SK-N-SH (cell line): ENCODE measurements at regions not wholly inside any gene's neighbourhood (a gene's known extent, or its start where the extent isn't known, plus 50 kb on each side); places are given as distances from the start of the nearest gene placed in this dataset.

ENCODE experiments used
- CTCF ChIA-PET: fragments of 300-600, 350-600 bp; formaldehyde crosslinking; extraction: SDS; loops from one replicate; lab custom pipeline; 2021; lab: Yijun Ruan, JAX
- POLR2A ChIA-PET: fragments of 350-600 bp; sonication (Branson Sonifier 250); formaldehyde crosslinking; extraction: SDS; loops from one replicate; lab custom pipeline; 2020; ENCODE audit warnings: antibody characterized with exemption, inconsistent platforms; lab: Yijun Ruan, JAX
- DNase-seq: peaks from one replicate; pipeline ENCODE4 v3.0.0; 2012
- H2AFZ ChIP-seq: fragments of 200-600 bp; sonication (generic); 2 replicates; pipeline ENCODE4 v1.8.1; 2016; ENCODE audit warnings: antibody characterized with exemption, mild to moderate bottlenecking, low read depth
- H3F3A ChIP-seq: fragments of 200-600 bp; sonication (generic); replicated peaks from 2 replicates; pipeline ENCODE3; 2016; ENCODE audit warnings: antibody characterized with exemption, mild to moderate bottlenecking; ENCODE audit not compliant: insufficient read depth
- H3K27ac ChIP-seq, 2 experiments: fragments of 200-500 bp in 1 of 2; fragments of 200-600 bp in 1 of 2; sonication (Bioruptor generic) in 1 of 2; sonication (generic), shearing (Covaris generic) in 1 of 2; 2 replicates each; pipeline versions ENCODE4 v1.5.1 to v1.6.1; 2014 to 2016; ENCODE audit warnings: low read depth in 2 of 2, inconsistent platforms in 1 of 2, low read length in 1 of 2, mild to moderate bottlenecking in 1 of 2, mixed read lengths in 1 of 2
- H3K27me3 ChIP-seq: fragments of 200-600 bp; sonication (generic), shearing (Covaris generic); 2 replicates; pipeline ENCODE4 v1.6.1; 2016; ENCODE audit warnings: mixed run types; ENCODE audit not compliant: insufficient read depth
- H3K36me3 ChIP-seq, 2 experiments: fragments of 200-500 bp in 1 of 2; fragments of 200-600 bp in 1 of 2; sonication (Bioruptor generic) in 1 of 2; sonication (generic) in 1 of 2; replicated peaks in 1 of 2; 2 replicates each; pipeline versions ENCODE3 to v1.5.1; 2014 to 2016; ENCODE audit warnings: low read length in 1 of 2, mild to moderate bottlenecking in 1 of 2; ENCODE audit not compliant: insufficient read depth in 2 of 2, control insufficient read depth in 1 of 2
- H3K4me1 ChIP-seq, 2 experiments: fragments of 200-500 bp in 1 of 2; fragments of 200-600 bp in 1 of 2; sonication (Bioruptor generic) in 1 of 2; sonication (generic), shearing (Covaris generic) in 1 of 2; 2 replicates each; pipeline versions ENCODE4 v1.5.1 to v1.6.1; 2014 to 2016; ENCODE audit warnings: low read depth in 1 of 2, low read length in 1 of 2, mixed run types in 1 of 2; ENCODE audit not compliant: insufficient read depth in 2 of 2, control insufficient read depth in 1 of 2
- H3K4me2 ChIP-seq: fragments of 200-600 bp; sonication (generic), shearing (Covaris generic); 2 replicates; pipeline ENCODE4 v1.6.1; 2017; ENCODE audit warnings: mixed run types
- H3K4me3 ChIP-seq, 2 experiments: fragments of 200-500 bp in 1 of 2; fragments of 200-600 bp in 1 of 2; sonication (Bioruptor generic) in 1 of 2; sonication (generic), shearing (Covaris generic) in 1 of 2; 2 replicates each; pipeline versions ENCODE4 v1.5.1 to v1.8.1; 2014 to 2016; ENCODE audit warnings: low read depth in 2 of 2, inconsistent platforms in 1 of 2, low read length in 1 of 2, mild to moderate bottlenecking in 1 of 2, mixed read lengths in 1 of 2, moderate library complexity in 1 of 2
- H3K79me2 ChIP-seq: fragments of 200-600 bp; sonication (generic); 2 replicates; pipeline ENCODE4 v1.8.1; 2017; ENCODE audit warnings: mild to moderate bottlenecking; ENCODE audit not compliant: insufficient read depth
- H3K9ac ChIP-seq: fragments of 200-600 bp; sonication (generic); 2 replicates; pipeline ENCODE4 v1.6.1; 2017; ENCODE audit warnings: mixed run types
- H3K9me2 ChIP-seq: fragments of 200-600 bp; sonication (generic); 2 replicates; pipeline ENCODE4 v1.6.1; 2017; ENCODE audit warnings: mixed run types
- H3K9me3 ChIP-seq: fragments of 200-600 bp; sonication (generic); 2 replicates; pipeline ENCODE4 v1.6.1; 2017; ENCODE audit warnings: mixed run types, mild to moderate bottlenecking, moderate library complexity
- H4K20me1 ChIP-seq: fragments of 200-600 bp; sonication (generic); 2 replicates; pipeline ENCODE4 v1.6.1; 2017; ENCODE audit warnings: mild to moderate bottlenecking, mixed run types; ENCODE audit not compliant: insufficient read depth
- CTCF ChIP-seq: fragments of 200-600 bp; sonication (generic); IDR thresholded peaks from 2 replicates; pipeline ENCODE4 v1.6.1; 2017; ENCODE audit warnings: antibody characterized with exemption, mild to moderate bottlenecking, moderate library complexity
- EZH2phosphoT487 ChIP-seq: fragments of 200-600 bp; sonication (generic); IDR thresholded peaks from 2 replicates; pipeline ENCODE4 v1.6.1; 2017; ENCODE audit warnings: low read depth, mixed run types, mild to moderate bottlenecking, antibody characterized with exemption, moderate library complexity, borderline replicate concordance
- FOSL2 ChIP-seq: IDR thresholded peaks from 2 replicates; pipeline ENCODE4 v1.4.0; 2012; ENCODE audit warnings: low read depth, mild to moderate bottlenecking, moderate library complexity, borderline replicate concordance
- FOXJ3 ChIP-seq: sonication (generic); formaldehyde crosslinking; IDR thresholded peaks from 2 replicates; pipeline ENCODE4 v1.5.1; 2020; ENCODE audit warnings: mild to moderate bottlenecking, missing genetic modification reagents
- GABPA ChIP-seq: IDR thresholded peaks from 2 replicates; pipeline ENCODE4 v1.4.0; 2012; ENCODE audit warnings: low read depth, mild to moderate bottlenecking
- GATA2 ChIP-seq: sonication (generic); formaldehyde crosslinking; IDR thresholded peaks from 2 replicates; pipeline ENCODE4 v1.5.0; 2020; ENCODE audit warnings: mild to moderate bottlenecking, missing genetic modification reagents
- MEF2A ChIP-seq: IDR thresholded peaks from 2 replicates; pipeline ENCODE4 v1.4.0; 2012; ENCODE audit warnings: low read depth, borderline replicate concordance
- POLR2AphosphoS5 ChIP-seq: IDR thresholded peaks from 2 replicates; pipeline ENCODE4 v1.6.1; 2012; ENCODE audit warnings: low read depth, low read length
- RCOR1 ChIP-seq: fragments of 150-350 bp; IDR thresholded peaks from 2 replicates; pipeline ENCODE4 v1.6.1; 2017; ENCODE audit warnings: antibody characterized with exemption, low read length
- REST ChIP-seq: IDR thresholded peaks from 2 replicates; pipeline ENCODE4 v1.6.1; 2012; ENCODE audit warnings: mild to moderate bottlenecking, low read depth, low read length, moderate library complexity
- RFX5 ChIP-seq: IDR thresholded peaks from 2 replicates; pipeline ENCODE4 v1.6.1; 2012; ENCODE audit warnings: mild to moderate bottlenecking, improper control_type of control experiment, low read length
- RXRA ChIP-seq: IDR thresholded peaks from 2 replicates; pipeline ENCODE4 v1.4.0; 2012; ENCODE audit warnings: low read depth, mild to moderate bottlenecking, borderline replicate concordance
- SIN3A ChIP-seq: IDR thresholded peaks from 2 replicates; pipeline ENCODE4 v1.6.1; 2012; ENCODE audit warnings: low read depth, mild to moderate bottlenecking, low read length, moderate library complexity, borderline replicate concordance
- SMC3 ChIP-seq: IDR thresholded peaks from 2 replicates; pipeline ENCODE4 v1.6.1; 2012; ENCODE audit warnings: low read depth, low read length, improper control_type of control experiment
- TEAD4 ChIP-seq: IDR thresholded peaks from 2 replicates; pipeline ENCODE4 v1.4.0; 2012; ENCODE audit warnings: mild to moderate bottlenecking, borderline replicate concordance; ENCODE audit not compliant: insufficient read depth
- YY1 ChIP-seq: IDR thresholded peaks from 2 replicates; pipeline ENCODE4 v1.4.0; 2012; ENCODE audit warnings: low read depth, mild to moderate bottlenecking
- WGBS: methylation state at CpG from one replicate; pipeline ENCODE4 v1.1.6; 2017; ENCODE audit warnings: low lambda C conversion rate; 5-methylcytosine and 5-hydroxymethylcytosine counted together

- H2AFZ ChIP-seq = no peak overlapping the region
- H3K27ac ChIP-seq = no peak overlapping the region
- no peak for DNase-seq
- WGBS = 33% methylated on average over 3 of the region's 3 CpGs
- H3K4me1 ChIP-seq = peaks cover 0 to 5% of the 10 kb centered on the region in 2 experiments; a peak in 1 of 4 replicates
- H3K79me2 ChIP-seq = no peaks in the 10 kb centered on the region
- H3K9ac ChIP-seq = no peak overlapping the region
- H3K9me2 ChIP-seq = no peaks in the 10 kb centered on the region
- H3K4me2 ChIP-seq = no peak overlapping the region
- H3K4me3 ChIP-seq = no peak overlapping the region
- H4K20me1 ChIP-seq = no peaks in the 10 kb centered on the region
- no peak for TF ChIP-seq YY1
- TF ChIP-seq REST = no peak
- no peak for TF ChIP-seq EZH2phosphoT487
- TF ChIP-seq MEF2A = no peak
- no peak for TF ChIP-seq SIN3A
- no peak for TF ChIP-seq CTCF
- TF ChIP-seq FOXJ3 = no peak
- TF ChIP-seq SMC3 = no peak
- TF ChIP-seq POLR2AphosphoS5 = no peak
- no peak for TF ChIP-seq GATA2 (CRISPR knock-in tag)
- TF ChIP-seq GABPA = no peak
- no peak for TF ChIP-seq FOSL2
- TF ChIP-seq RXRA = no peak
- TF ChIP-seq RFX5 = no peak
- TF ChIP-seq RCOR1 = no peak
- TF ChIP-seq TEAD4 = no peak
- H3F3A ChIP-seq = no peaks in the 10 kb centered on the region
- no peaks in the 10 kb centered on the region for H3K36me3 ChIP-seq
- H3K27me3 ChIP-seq = no peaks in the 10 kb centered on the region
- CTCF ChIA-PET = interaction anchor here (0.6 to 0.9 kb wide), 2 partner anchors 25 to 94 kb away, joined by 3 read pairs; no protein-coding TSS in a partner anchor
- POLR2A ChIA-PET = interaction anchor here (0.6 to 0.7 kb wide), 2 partner anchors 14 to 121 kb away, joined by 3 read pairs; no protein-coding TSS in a partner anchor
- H3K9me3 ChIP-seq = no peaks in the 10 kb centered on the region
Observed at GRCh38 chr2:15875969-15876705, 64.2 kb upstream of the MYCN start.
